ENCODE measurements at regions not wholly inside any gene's neighbourhood (a gene's known extent, or its start where the extent isn't known, plus 50 kb on each side); places are given as distances from the start of the nearest gene placed in this dataset.

DNA sequence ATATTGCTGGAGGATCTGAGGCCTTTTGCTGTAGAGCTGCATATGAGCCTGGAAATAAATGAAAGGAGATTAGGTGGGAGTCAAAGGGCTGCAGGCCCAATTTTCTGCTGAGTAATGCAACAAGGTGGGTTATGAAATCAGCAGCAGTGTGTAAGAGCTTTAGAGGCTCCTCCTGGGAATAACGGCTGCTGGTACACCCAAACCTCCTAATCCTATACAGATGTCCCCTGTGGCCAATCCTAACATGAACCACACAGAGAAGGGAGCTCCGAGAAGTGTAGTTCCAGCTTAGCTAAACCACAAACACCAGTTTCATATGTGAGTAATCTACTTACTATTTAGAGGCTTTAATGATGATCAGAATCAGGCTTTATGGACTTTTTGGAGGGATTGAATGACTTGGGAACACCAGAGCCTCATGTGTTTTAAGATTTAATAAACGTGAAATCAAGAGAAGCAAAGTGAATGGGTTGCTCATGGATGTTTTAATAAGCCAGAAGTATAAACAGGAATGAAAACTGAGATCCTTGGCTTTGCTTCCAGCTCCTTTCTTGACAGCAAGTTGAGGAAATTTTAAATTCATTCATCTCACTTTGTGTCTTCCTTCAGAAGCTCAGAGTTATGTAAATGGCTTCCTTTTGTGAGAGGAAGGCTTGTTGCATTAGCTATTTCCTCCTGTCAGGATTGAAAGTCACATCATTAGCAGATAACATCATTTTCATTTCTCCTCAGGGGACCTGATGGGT, 437.5 kb downstream of the TMEM232 start:
- Mint-ChIP-seq H3K36me3 (ENCODE audit: low read depth) (peaks cover 17% of the 10 kb centered on the region), H3K27me3 (ENCODE audit: insufficient read depth, low read depth, poor library complexity) (no peaks in the 10 kb centered on the region), H3K4me3 (no peak overlapping the region), H3K9me3 (peaks cover 26% of the 10 kb centered on the region), H3K27ac (no peak overlapping the region), H3K4me1 (peaks cover 13% of the 10 kb centered on the region)
- Histone ChIP-seq H3K79me2 (replicated peaks; ENCODE audit: insufficient read depth) (no peaks in the 10 kb centered on the region), H2AFZ (0 out of 2 replicates have a peak overlapping the region, but pooled peaks have one; percentile 28), H3K4me2 (no peak overlapping the region), H4K20me1 (replicated peaks; ENCODE audit: insufficient read depth) (no peaks in the 10 kb centered on the region), H3K36me3 (ENCODE audit: insufficient read depth) (no peaks in the 10 kb centered on the region), H3K4me1 (ENCODE audit: insufficient read depth) (peaks cover 6% of the 10 kb centered on the region; the same call in 1 of the 2 replicates), H3K27ac (ENCODE audit: low read depth) (no peak overlapping the region), H3F3A (replicated peaks; ENCODE audit: low read depth) (no peaks in the 10 kb centered on the region), H3K9me2 (ENCODE audit: insufficient read depth) (peaks cover 15% of the 10 kb centered on the region; the same call in 1 of the 2 replicates), H3K27me3 (ENCODE audit: insufficient read depth) (no peaks in the 10 kb centered on the region), H3K4me3 (no peak overlapping the region)
- ATAC-seq (no peak), DNase-seq (ENCODE audit: low spot score) (peak; percentile 10)
- TF ChIP-seq, protein P1, sequence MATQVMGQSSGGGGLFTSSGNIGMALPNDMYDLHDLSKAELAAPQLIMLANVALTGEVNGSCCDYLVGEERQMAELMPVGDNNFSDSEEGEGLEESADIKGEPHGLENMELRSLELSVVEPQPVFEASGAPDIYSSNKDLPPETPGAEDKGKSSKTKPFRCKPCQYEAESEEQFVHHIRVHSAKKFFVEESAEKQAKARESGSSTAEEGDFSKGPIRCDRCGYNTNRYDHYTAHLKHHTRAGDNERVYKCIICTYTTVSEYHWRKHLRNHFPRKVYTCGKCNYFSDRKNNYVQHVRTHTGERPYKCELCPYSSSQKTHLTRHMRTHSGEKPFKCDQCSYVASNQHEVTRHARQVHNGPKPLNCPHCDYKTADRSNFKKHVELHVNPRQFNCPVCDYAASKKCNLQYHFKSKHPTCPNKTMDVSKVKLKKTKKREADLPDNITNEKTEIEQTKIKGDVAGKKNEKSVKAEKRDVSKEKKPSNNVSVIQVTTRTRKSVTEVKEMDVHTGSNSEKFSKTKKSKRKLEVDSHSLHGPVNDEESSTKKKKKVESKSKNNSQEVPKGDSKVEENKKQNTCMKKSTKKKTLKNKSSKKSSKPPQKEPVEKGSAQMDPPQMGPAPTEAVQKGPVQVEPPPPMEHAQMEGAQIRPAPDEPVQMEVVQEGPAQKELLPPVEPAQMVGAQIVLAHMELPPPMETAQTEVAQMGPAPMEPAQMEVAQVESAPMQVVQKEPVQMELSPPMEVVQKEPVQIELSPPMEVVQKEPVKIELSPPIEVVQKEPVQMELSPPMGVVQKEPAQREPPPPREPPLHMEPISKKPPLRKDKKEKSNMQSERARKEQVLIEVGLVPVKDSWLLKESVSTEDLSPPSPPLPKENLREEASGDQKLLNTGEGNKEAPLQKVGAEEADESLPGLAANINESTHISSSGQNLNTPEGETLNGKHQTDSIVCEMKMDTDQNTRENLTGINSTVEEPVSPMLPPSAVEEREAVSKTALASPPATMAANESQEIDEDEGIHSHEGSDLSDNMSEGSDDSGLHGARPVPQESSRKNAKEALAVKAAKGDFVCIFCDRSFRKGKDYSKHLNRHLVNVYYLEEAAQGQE (IDR thresholded peaks at IDR 0.05; ENCODE audit: unreplicated experiment): no peak

DNA sequence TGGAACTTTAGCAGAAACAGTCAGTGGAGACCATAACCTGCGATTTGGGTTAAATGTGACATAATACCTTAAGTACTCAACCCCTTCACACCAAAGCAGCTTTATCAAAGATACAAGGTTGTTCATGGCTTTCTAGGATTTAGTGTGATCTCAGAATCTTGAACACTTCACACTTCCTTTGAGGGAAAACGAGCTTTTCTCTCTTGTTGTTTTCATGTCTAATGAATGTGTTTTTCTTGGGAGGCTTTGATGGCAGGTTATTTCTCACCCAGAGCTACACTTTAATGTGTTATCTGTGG, 437.0 kb downstream of the TMEM232 start:
- H3F3A ChIP-seq (replicated peaks; ENCODE audit: low read depth): no peaks in the 10 kb centered on the region
- H4K20me1 ChIP-seq (replicated peaks; ENCODE audit: insufficient read depth): no peaks in the 10 kb centered on the region
- H3K4me3 Mint-ChIP-seq: no peak overlapping the region
- no peak overlapping the region; the same call in 1 of the 2 replicates for H3K27ac Mint-ChIP-seq
- H3K27me3 ChIP-seq (ENCODE audit: insufficient read depth): no peaks in the 10 kb centered on the region
- ATAC-seq (no peak), DNase-seq (ENCODE audit: low spot score) (no peak)
- no peak overlapping the region for H3K27ac ChIP-seq (ENCODE audit: low read depth)
- no peaks in the 10 kb centered on the region for H3K36me3 ChIP-seq (ENCODE audit: insufficient read depth)
- no peaks in the 10 kb centered on the region for H3K79me2 ChIP-seq (replicated peaks; ENCODE audit: insufficient read depth)
- H3K27me3 Mint-ChIP-seq (ENCODE audit: insufficient read depth, low read depth, poor library complexity): no peaks in the 10 kb centered on the region
- peaks cover 6% of the 10 kb centered on the region; the same call in 1 of the 2 replicates for H3K4me1 ChIP-seq (ENCODE audit: insufficient read depth)
- H3K9me2 ChIP-seq (ENCODE audit: insufficient read depth): peaks cover 15% of the 10 kb centered on the region; the same call in 1 of the 2 replicates
- H3K4me2 ChIP-seq: no peak overlapping the region
- no peak overlapping the region for H2AFZ ChIP-seq
- H3K9me3 Mint-ChIP-seq: peaks cover 21% of the 10 kb centered on the region
- TF ChIP-seq CREB1 (CRISPR knock-in tag; IDR thresholded peaks at IDR 0.05; ENCODE audit: low read depth) (no peak), ZNF114 (CRISPR knock-in tag; IDR thresholded peaks at IDR 0.05) (no peak), STAT1 (IDR thresholded peaks at IDR 0.05; ENCODE audit: unreplicated experiment) (no peak)
- TF ChIP-seq, protein P2, sequence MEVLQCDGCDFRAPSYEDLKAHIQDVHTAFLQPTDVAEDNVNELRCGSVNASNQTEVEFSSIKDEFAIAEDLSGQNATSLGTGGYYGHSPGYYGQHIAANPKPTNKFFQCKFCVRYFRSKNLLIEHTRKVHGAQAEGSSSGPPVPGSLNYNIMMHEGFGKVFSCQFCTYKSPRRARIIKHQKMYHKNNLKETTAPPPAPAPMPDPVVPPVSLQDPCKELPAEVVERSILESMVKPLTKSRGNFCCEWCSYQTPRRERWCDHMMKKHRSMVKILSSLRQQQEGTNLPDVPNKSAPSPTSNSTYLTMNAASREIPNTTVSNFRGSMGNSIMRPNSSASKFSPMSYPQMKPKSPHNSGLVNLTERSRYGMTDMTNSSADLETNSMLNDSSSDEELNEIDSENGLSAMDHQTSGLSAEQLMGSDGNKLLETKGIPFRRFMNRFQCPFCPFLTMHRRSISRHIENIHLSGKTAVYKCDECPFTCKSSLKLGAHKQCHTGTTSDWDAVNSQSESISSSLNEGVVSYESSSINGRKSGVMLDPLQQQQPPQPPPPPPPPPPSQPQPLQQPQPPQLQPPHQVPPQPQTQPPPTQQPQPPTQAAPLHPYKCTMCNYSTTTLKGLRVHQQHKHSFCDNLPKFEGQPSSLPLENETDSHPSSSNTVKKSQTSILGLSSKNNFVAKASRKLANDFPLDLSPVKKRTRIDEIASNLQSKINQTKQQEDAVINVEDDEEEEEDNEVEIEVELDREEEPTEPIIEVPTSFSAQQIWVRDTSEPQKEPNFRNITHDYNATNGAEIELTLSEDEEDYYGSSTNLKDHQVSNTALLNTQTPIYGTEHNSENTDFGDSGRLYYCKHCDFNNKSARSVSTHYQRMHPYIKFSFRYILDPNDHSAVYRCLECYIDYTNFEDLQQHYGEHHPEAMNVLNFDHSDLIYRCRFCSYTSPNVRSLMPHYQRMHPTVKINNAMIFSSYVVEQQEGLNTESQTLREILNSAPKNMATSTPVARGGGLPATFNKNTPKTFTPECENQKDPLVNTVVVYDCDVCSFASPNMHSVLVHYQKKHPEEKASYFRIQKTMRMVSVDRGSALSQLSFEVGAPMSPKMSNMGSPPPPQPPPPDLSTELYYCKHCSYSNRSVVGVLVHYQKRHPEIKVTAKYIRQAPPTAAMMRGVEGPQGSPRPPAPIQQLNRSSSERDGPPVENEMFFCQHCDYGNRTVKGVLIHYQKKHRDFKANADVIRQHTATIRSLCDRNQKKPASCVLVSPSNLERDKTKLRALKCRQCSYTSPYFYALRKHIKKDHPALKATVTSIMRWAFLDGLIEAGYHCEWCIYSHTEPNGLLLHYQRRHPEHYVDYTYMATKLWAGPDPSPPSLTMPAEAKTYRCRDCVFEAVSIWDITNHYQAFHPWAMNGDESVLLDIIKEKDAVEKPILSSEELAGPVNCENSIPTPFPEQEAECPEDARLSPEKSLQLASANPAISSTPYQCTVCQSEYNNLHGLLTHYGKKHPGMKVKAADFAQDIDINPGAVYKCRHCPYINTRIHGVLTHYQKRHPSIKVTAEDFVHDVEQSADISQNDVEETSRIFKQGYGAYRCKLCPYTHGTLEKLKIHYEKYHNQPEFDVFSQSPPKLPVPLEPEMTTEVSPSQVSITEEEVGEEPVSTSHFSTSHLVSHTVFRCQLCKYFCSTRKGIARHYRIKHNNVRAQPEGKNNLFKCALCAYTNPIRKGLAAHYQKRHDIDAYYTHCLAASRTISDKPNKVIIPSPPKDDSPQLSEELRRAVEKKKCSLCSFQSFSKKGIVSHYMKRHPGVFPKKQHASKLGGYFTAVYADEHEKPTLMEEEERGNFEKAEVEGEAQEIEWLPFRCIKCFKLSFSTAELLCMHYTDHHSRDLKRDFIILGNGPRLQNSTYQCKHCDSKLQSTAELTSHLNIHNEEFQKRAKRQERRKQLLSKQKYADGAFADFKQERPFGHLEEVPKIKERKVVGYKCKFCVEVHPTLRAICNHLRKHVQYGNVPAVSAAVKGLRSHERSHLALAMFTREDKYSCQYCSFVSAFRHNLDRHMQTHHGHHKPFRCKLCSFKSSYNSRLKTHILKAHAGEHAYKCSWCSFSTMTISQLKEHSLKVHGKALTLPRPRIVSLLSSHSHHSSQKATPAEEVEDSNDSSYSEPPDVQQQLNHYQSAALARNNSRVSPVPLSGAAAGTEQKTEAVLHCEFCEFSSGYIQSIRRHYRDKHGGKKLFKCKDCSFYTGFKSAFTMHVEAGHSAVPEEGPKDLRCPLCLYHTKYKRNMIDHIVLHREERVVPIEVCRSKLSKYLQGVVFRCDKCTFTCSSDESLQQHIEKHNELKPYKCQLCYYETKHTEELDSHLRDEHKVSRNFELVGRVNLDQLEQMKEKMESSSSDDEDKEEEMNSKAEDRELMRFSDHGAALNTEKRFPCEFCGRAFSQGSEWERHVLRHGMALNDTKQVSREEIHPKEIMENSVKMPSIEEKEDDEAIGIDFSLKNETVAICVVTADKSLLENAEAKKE (CRISPR knock-in tag; IDR thresholded peaks at IDR 0.05): no peak
- no peak overlapping the region for H3K4me3 ChIP-seq
- peaks cover 13% of the 10 kb centered on the region for H3K4me1 Mint-ChIP-seq
- peaks cover 12% of the 10 kb centered on the region for H3K36me3 Mint-ChIP-seq (ENCODE audit: low read depth)

Measured in GM23338 (cell line).